Mesenteric fat pad (tissue), 1 donor: ENCODE measurements at regions not wholly inside any gene's neighbourhood (a gene's known extent, or its start where the extent isn't known, plus 50 kb on each side); places are given as distances from the start of the nearest gene placed in this dataset.
"Not testable (repeated sequence)": the region's sequence is repeated elsewhere in the genome, so short reads cannot be mapped to it uniquely, and the experiment has no call there.

Source experiments
- DNase-seq: peaks from one replicate; pipeline ENCODE4 v3.0.0-alpha.2; 2020; ENCODE audit warnings: low spot score
- donor health status: DM: yes; HTN: yes; CAD: no.

GRCh38 chr9:74083681-74084433 is 413.3 kb upstream of the RORB start:
- no peak for DNase-seq

- DNase-seq, result not testable (repeated sequence)
Observed at GRCh38 chr9:74085384-74086037, 411.6 kb upstream of the RORB start.

- DNase-seq, result not testable (repeated sequence)
Observed at GRCh38 chr9:74090921-74091320, 406.2 kb upstream of the RORB start.

- DNase-seq, result no peak
Observed at GRCh38 chr9:74092491-74092834, 404.7 kb upstream of the RORB start.

- not testable (repeated sequence) for DNase-seq
Observed at GRCh38 chr9:74094037-74094436, 403.1 kb upstream of the RORB start.

- DNase-seq, result no peak
Observed at GRCh38 chr9:74094766-74095165, 402.4 kb upstream of the RORB start.

- no peak for DNase-seq
Observed at GRCh38 chr9:74095925-74096324, 401.2 kb upstream of the RORB start.

GRCh38 chr9:74096420-74096819 is 400.7 kb upstream of the RORB start:
- no peak for DNase-seq

- DNase-seq, result no peak
Observed at GRCh38 chr9:74100042-74100441, 397.1 kb upstream of the RORB start.

GRCh38 chr9:74102148-74102547 is 395.0 kb upstream of the RORB start:
- DNase-seq, result not testable (repeated sequence)

- no peak for DNase-seq
Observed at GRCh38 chr9:74102702-74103101, 394.4 kb upstream of the RORB start.

GRCh38 chr9:74107692-74108091 is 389.4 kb upstream of the RORB start:
- DNase-seq, result no peak

GRCh38 chr9:74115976-74116375 is 381.2 kb upstream of the RORB start:
- DNase-seq, result no peak

GRCh38 chr9:74117151-74117550 is 380.0 kb upstream of the RORB start:
- no peak for DNase-seq

- DNase-seq, result no peak
Observed at GRCh38 chr9:74117731-74118130, 379.4 kb upstream of the RORB start.

- DNase-seq, result no peak
Observed at GRCh38 chr9:74120061-74120460, 377.1 kb upstream of the RORB start.

- DNase-seq, result no peak
Observed at GRCh38 chr9:74120470-74120869, 376.7 kb upstream of the RORB start.

- DNase-seq, result no peak
Observed at GRCh38 chr9:74122216-74122615, 374.9 kb upstream of the RORB start.

- DNase-seq, result no peak
Observed at GRCh38 chr9:74122661-74123060, 374.5 kb upstream of the RORB start.

- no peak for DNase-seq
Observed at GRCh38 chr9:74125941-74126340, 371.2 kb upstream of the RORB start.

- DNase-seq, result no peak
Observed at GRCh38 chr9:74132986-74133385, 364.1 kb upstream of the RORB start.

GRCh38 chr9:74133921-74134320 is 363.2 kb upstream of the RORB start:
- no peak for DNase-seq

- no peak for DNase-seq
Observed at GRCh38 chr9:74138182-74138581, 359.0 kb upstream of the RORB start.
